Coronary artery (tissue), 2 donors: ENCODE measurements at regions not wholly inside any gene's neighbourhood (a gene's known extent, or its start where the extent isn't known, plus 50 kb on each side); places are given as distances from the start of the nearest gene placed in this dataset.

Experiments
- DNase-seq: peaks from one replicate; pipeline ENCODE4 v3.0.0-alpha.2; 2017; ENCODE audit warnings: low spot score
- H3K27ac ChIP-seq, 2 donors: fragments of 200-600 bp; sonication (generic); one replicate each; pipeline ENCODE4 v1.5.1; 2016 to 2019
- H3K4me3 ChIP-seq: fragments of 200-600 bp; sonication (generic); 2 replicates; pipeline ENCODE4 v1.5.1; 2016; ENCODE audit warnings: mild to moderate bottlenecking, moderate library complexity
- CTCF ChIP-seq: fragments of 200-600 bp; sonication (generic); IDR thresholded peaks from one replicate; pipeline ENCODE4 v1.5.1; 2019; ENCODE audit warnings: antibody characterized with exemption

DNA sequence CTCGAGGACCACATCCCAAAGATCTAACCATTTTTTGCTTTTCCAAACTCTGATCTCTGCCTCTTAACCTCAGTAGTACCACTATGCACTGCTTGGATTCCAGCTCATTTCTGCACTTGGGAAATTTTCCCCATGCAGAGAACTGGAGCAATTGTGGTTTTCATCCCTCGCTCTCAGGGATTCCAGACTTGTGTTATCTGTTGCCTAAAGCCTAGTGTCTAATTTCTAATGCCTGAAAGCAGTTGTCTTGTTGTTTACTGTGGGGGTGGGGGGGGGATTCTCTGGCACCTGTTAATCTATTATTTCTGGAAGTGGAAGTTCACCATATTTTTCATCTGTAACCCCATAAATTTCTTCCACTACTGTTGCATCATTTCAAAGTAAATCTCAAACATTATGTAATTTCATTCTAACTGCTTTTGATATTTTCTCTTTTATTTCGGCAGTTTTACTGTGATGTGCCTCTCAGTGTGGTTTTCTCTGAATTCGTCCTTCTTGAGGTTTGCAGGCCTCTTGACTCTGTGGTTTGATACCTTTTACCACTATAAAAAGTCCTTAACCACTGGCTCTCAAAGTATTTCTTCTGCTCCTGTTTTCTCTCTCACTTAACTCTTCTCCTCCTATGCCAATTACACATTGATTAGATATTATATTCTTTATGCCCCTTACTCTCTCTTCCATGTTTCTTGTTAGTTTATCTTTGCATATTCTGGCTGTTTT is 205.6 kb upstream of the EOLA2 start:
- Histone ChIP-seq H3K27ac (no peak overlapping the region), H3K4me3 (no peak overlapping the region)
- DNase-seq, result no peak
- TF ChIP-seq CTCF, result no peak

DNA sequence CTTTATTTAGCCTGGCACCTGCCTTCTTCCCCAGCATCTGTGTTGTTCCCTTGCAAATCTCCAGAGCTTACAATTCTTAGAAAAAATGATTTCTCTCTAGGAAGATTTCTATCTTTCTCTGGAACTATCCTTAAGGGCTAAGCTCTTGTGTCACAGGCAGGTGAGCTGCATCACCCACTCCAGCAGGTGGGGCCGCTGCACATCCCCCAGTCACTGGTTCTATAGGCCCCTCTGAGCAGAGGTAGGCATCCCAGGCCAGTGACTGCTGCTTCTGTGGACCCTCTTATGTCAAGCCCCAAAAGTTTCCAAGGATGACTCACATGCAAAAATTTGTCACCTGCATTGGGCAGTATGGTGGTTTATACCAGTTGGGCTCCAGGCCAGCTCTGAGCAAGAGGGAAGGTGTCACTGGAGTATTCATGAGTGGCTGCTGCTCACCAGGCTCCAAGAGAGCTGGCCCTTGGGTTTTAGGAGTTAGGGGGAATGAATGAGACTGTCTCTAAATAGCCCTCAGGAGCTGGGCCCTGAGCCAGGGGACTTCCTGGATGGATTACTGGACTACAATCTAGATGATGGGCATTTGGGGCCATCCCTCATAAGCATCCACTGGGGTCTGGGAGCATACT is 208.1 kb upstream of the EOLA2 start:
- TF ChIP-seq CTCF, result no peak
- Histone ChIP-seq H3K4me3 (no peak overlapping the region), H3K27ac (no peak overlapping the region)
- no peak for DNase-seq

GRCh38 chrX:150148749-150149672 is 210.7 kb upstream of the EOLA2 start:
- Histone ChIP-seq H3K4me3 (no peak overlapping the region), H3K27ac (no peak overlapping the region)
- no peak for TF ChIP-seq CTCF
- DNase-seq, result peak; percentile 35

GRCh38 chrX:150150076-150150779 is 211.9 kb upstream of the EOLA2 start:
- H3K27ac ChIP-seq, result peak overlapping the region; percentile 12 to 18
- H3K4me3 ChIP-seq, result no peak overlapping the region
- TF ChIP-seq CTCF, result no peak
- DNase-seq, result peak; percentile 58

GRCh38 chrX:150150780-150151125 is 212.4 kb upstream of the MAMLD1 start:
- DNase-seq, result no peak
- Histone ChIP-seq H3K4me3 (no peak overlapping the region), H3K27ac (peak overlapping the region in 1 of 2 donors; percentile 12)
- TF ChIP-seq CTCF, result no peak

GRCh38 chrX:150152036-150152435 is 211.1 kb upstream of the MAMLD1 start:
- Histone ChIP-seq H3K4me3 (no peak overlapping the region), H3K27ac (no peak overlapping the region)
- DNase-seq, result peak; percentile 22
- no peak for TF ChIP-seq CTCF
